Kidney capillary endothelial cell (primary cell): ENCODE measurements at regions not wholly inside any gene's neighbourhood (a gene's known extent, or its start where the extent isn't known, plus 50 kb on each side); places are given as distances from the start of the nearest gene placed in this dataset.

Source experiments
- DNase-seq: peaks from one replicate; pipeline ENCODE4 v3.0.0-alpha.2; 2018; ENCODE audit warnings: low spot score

DNA sequence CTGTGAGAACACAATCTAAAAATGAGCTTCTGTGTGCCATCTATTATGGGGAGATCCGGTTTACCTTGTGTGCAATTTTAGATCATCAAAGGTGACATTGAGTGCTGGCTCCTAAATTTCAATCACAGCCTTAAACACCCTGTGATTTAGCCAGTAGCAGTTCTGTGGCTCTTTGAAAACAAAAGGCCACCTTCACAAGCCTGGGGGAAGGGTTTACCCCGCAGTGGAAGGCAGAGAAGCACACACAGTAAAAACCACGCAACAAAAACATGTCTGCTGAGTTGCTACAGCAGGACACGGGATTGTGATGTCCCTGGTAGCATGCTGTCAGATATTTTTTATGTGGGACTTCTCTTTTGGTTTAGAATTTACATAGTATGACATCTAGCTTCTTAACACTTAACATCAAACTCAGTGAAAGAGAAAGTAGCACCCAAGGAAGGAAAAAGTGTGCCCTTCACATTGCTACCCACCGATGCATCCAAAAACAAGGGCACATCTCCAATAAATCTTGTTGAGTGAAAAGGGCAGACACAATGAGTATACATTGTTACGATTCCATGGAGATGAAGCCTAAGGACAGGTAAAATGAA lies 56.1 kb upstream of the RNF152 start:
- DNase-seq: no peak

DNA sequence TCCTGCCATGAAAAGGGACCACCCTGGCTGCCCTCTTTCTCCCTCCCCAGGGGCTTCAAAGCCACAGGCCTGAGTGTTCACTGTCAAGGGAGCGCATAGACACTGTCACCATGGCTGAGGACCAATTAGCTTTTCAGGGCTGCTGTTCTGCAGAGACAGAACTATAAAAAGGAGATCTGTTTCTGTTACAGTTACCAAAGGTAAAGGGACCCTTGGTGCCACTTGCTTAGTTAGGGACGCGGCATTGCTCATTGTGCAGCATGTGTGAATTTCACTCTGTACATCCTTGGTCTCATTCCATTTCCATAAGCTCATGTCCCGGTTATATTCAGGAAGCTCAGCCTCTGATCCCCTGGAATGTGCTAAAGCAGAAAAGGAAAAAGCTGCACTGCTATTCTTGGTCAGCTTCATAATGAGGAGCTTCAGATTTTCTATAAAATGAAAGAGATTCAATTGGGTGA lies 55.5 kb upstream of the RNF152 start:
- DNase-seq: peak; percentile 79

DNA sequence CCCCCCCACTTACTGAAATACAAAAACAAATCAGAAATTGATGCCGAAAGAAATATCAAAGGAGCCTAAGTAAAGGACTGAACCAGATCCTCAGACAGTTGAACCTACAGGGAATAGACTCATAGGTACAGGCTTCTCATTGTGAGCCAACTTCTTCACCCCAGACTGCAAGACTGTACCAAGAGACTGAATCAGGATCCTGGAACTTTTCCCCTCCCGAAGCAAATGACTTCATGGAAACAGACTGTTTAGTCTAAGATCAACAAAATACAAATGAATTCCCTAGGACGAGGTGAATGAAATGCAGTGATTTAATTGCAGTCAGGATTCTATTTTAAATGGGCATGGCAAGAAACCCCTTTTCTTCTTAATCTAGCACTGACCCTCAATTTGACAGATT lies 53.6 kb upstream of the RNF152 start:
- no peak for DNase-seq

DNA sequence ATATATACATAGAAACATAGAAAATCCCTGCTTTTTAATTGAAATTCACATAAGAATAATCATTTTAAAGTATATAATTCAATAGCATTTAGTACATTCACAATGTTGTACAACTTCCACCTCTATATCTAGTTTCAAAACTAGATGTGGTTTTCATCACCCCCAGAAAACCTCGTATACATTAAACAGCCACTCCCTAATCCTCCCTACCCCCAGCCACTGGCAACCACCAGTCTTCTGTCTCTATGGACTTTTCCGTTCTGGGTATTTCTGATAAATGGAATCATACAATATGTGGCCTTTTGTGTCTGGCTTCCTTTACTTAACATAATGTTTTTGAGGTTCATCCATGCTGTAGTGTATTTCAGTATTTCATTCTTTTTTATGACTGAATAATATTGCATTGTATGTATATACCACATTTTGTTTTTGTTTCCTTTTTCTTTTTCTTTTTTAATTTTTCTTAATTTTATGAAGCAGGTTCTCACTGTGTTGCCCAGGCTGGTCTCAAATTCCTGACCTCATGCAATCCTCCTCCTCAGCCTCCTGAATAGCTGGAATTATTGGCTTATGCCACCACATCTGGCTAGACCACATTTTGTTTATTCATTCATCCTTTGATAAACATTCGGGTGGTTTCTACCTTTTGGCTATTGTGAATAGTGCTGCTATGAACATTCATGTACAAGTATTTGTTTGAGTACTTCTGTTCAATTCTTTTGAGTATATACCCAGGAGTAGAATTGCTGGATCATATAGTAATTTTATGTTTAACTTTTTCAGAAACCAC lies 50.6 kb upstream of the RNF152 start:
- DNase-seq: no peak
